IMR-90 (cell line): ENCODE measurements at regions not wholly inside any gene's neighbourhood (a gene's known extent, or its start where the extent isn't known, plus 50 kb on each side); places are given as distances from the start of the nearest gene placed in this dataset.
A peak's percentile ranks its signal among the peaks of the same experiment; 100 is the strongest.

Source experiments
- ATAC-seq: fragments of 200-7000 bp; cut with Tn5 transposase; 2 replicates; pipeline ENCODE4 v1.9.1; 2020; ENCODE audit warnings: low read depth, mild to moderate bottlenecking, moderate library complexity
- BruUV-seq: library from RNA; stranded (reverse); fragments of 400-500 nt; replicated peaks from 2 replicates; lab custom pipeline; 2021; lab: Mats Ljungman, UMichigan
- CTCF ChIA-PET: fragments of 300-600 bp; formaldehyde crosslinking; extraction: SDS; loops from one replicate; lab custom pipeline; 2021; ENCODE audit warnings: antibody characterized with exemption; lab: Yijun Ruan, JAX
- POLR2A ChIA-PET: fragments of 300-600 bp; sonication (Branson Sonifier 250); formaldehyde crosslinking; loops from one replicate; lab custom pipeline; 2022; ENCODE audit warnings: antibody characterized with exemption; ENCODE audit not compliant: unreplicated experiment; lab: Charles Lee
- DNase-seq: peaks from one replicate; pipeline ENCODE4 v3.0.0; 2013
- H2AFZ ChIP-seq: replicated peaks from 2 replicates; pipeline ENCODE3; 2013; ENCODE audit warnings: low read length, mild to moderate bottlenecking; ENCODE audit not compliant: poor library complexity
- H2AK5ac ChIP-seq: 2 replicates; pipeline ENCODE4 v1.6.1; 2013; ENCODE audit warnings: low read depth, low read length, inconsistent platforms
- H2AK9ac ChIP-seq: replicated peaks from 2 replicates; pipeline ENCODE3; 2013; ENCODE audit warnings: mild to moderate bottlenecking, low read depth, low read length, moderate library complexity; ENCODE audit not compliant: poor library complexity
- H2BK120ac ChIP-seq: 2 replicates; pipeline ENCODE4 v1.6.1; 2013; ENCODE audit warnings: low read depth, low read length, inconsistent platforms
- H2BK15ac ChIP-seq: 3 replicates; pipeline ENCODE4 v1.6.1; 2013; ENCODE audit warnings: low read depth, low read length, inconsistent platforms
- H2BK20ac ChIP-seq: 2 replicates; pipeline ENCODE4 v1.6.1; 2013; ENCODE audit warnings: low read depth, mild to moderate bottlenecking, inconsistent platforms, low read length, moderate library complexity
- H2BK5ac ChIP-seq: 2 replicates; pipeline ENCODE4 v1.6.1; 2013; ENCODE audit warnings: mild to moderate bottlenecking, low read depth, low read length, inconsistent platforms; ENCODE audit not compliant: poor library complexity, severe bottlenecking
- H3K14ac ChIP-seq: replicated peaks from 2 replicates; pipeline ENCODE4 v1.6.1; 2013; ENCODE audit warnings: low read depth, low read length, inconsistent platforms
- H3K18ac ChIP-seq: 2 replicates; pipeline ENCODE4 v1.6.1; 2013; ENCODE audit warnings: low read depth, low read length, control low read depth
- H3K23ac ChIP-seq: 2 replicates; pipeline ENCODE4 v1.6.1; 2013; ENCODE audit warnings: low read depth, low read length, inconsistent platforms
- H3K27ac ChIP-seq: 2 replicates; pipeline ENCODE4 v1.5.1; 2013; ENCODE audit warnings: mild to moderate bottlenecking, control low read depth, low read length; ENCODE audit not compliant: insufficient read depth
- H3K27me3 ChIP-seq: 2 replicates; pipeline ENCODE4 v1.6.1; 2013; ENCODE audit warnings: low read length; ENCODE audit not compliant: control insufficient read depth, insufficient read depth
- H3K36me3 ChIP-seq: 2 replicates; pipeline ENCODE4 v1.6.1; 2013; ENCODE audit warnings: low read length, mixed read lengths; ENCODE audit not compliant: control insufficient read depth, insufficient read depth
- H3K4ac ChIP-seq: 2 replicates; pipeline ENCODE4 v1.6.1; 2013; ENCODE audit warnings: low read depth, low read length, inconsistent platforms
- H3K4me1 ChIP-seq: 2 replicates; pipeline ENCODE4 v1.6.1; 2013; ENCODE audit warnings: low read length, mixed read lengths; ENCODE audit not compliant: control insufficient read depth, insufficient read depth
- H3K4me2 ChIP-seq: 2 replicates; pipeline ENCODE4 v1.6.1; 2013; ENCODE audit warnings: low read depth, mild to moderate bottlenecking, control low read depth, low read length, moderate library complexity
- H3K4me3 ChIP-seq: 2 replicates; pipeline ENCODE4 v1.5.1; 2013; ENCODE audit warnings: low read depth, mild to moderate bottlenecking, control low read depth, low read length, moderate library complexity; ENCODE audit not compliant: insufficient read depth
- H3K56ac ChIP-seq: 2 replicates; pipeline ENCODE4 v1.6.1; 2013; ENCODE audit warnings: low read length, inconsistent platforms; ENCODE audit not compliant: insufficient read depth; ENCODE audit errors: extremely low read depth
- H3K79me1 ChIP-seq, 2 experiments: 2 replicates each; pipeline ENCODE4 v1.6.1; 2013; ENCODE audit warnings: low read length in 2 of 2, inconsistent platforms in 1 of 2, low read depth in 1 of 2
- H3K9ac ChIP-seq: 2 replicates; pipeline ENCODE4 v1.6.1; 2013; ENCODE audit warnings: low read depth, low read length, control low read depth
- H3K9me1 ChIP-seq: 2 replicates; pipeline ENCODE4 v1.6.1; 2013; ENCODE audit warnings: low read length, inconsistent platforms; ENCODE audit not compliant: insufficient read depth
- H3K9me3 ChIP-seq: 2 replicates; pipeline ENCODE4 v1.6.1; 2013; ENCODE audit warnings: low read length; ENCODE audit not compliant: control insufficient read depth, insufficient read depth
- H4K20me1 ChIP-seq: 2 replicates; pipeline ENCODE4 v1.6.1; 2013; ENCODE audit warnings: low read length, inconsistent platforms; ENCODE audit not compliant: insufficient read depth
- H4K5ac ChIP-seq: 2 replicates; pipeline ENCODE4 v1.6.1; 2013; ENCODE audit warnings: mild to moderate bottlenecking, low read depth, low read length, control low read depth
- H4K8ac ChIP-seq, 2 experiments: 2 replicates each; pipeline ENCODE4 v1.6.1; 2013; ENCODE audit warnings: low read depth in 2 of 2, low read length in 2 of 2, control low read depth in 1 of 2, inconsistent platforms in 1 of 2
- H4K91ac ChIP-seq: 2 replicates; pipeline ENCODE4 v1.6.1; 2013; ENCODE audit warnings: low read depth, low read length, inconsistent platforms; ENCODE audit not compliant: insufficient read depth
- BHLHE40 ChIP-seq: fragments of 150-350 bp; IDR thresholded peaks from 2 replicates; pipeline ENCODE4 v1.6.1; 2016; ENCODE audit warnings: mild to moderate bottlenecking, low read depth, low read length
- CHD1 ChIP-seq: IDR thresholded peaks from 2 replicates; pipeline ENCODE4 v1.6.1; 2012; ENCODE audit warnings: low read depth, low read length, improper control_type of control experiment
- MAZ ChIP-seq: IDR thresholded peaks from 2 replicates; pipeline ENCODE4 v1.6.1; 2012; ENCODE audit warnings: low read depth, mild to moderate bottlenecking, low read length, improper control_type of control experiment, moderate library complexity, borderline replicate concordance
- MXI1 ChIP-seq: IDR thresholded peaks from 2 replicates; pipeline ENCODE4 v1.6.1; 2012; ENCODE audit warnings: low read depth, mild to moderate bottlenecking, low read length, moderate library complexity, borderline replicate concordance
- RFX5 ChIP-seq: IDR thresholded peaks from 2 replicates; pipeline ENCODE4 v1.8.0; 2012; ENCODE audit warnings: low read depth, mild to moderate bottlenecking, low read length, moderate library complexity
- SMC3 ChIP-seq: fragments of 150-350 bp; IDR thresholded peaks from 2 replicates; pipeline ENCODE4 v1.6.1; 2016; ENCODE audit warnings: low read depth, mild to moderate bottlenecking, antibody characterized with exemption, low read length, moderate library complexity
- WGBS, 2 experiments: methylation state at CpG; one replicate each; pipeline versions ENCODE4 v1.1.5 to v1.1.7; 2013; ENCODE audit warnings: missing lambda C conversion rate in 2 of 2; ENCODE audit not compliant: insufficient read length in 1 of 2; ENCODE audit errors: extremely low coverage in 2 of 2; 5-methylcytosine and 5-hydroxymethylcytosine counted together
- dilution Hi-C: fragments of 300-500 bp; cut with HindIII; formaldehyde crosslinking; loops from one replicate; pipeline ENCODE4 v1.14.3; 2018; ENCODE audit warnings: low sequenced_read_pairs; ENCODE audit not compliant: unreplicated experiment
- in situ Hi-C: fragments of 300-500 bp; cut with MboI; formaldehyde crosslinking; loops from 3 replicates; pipeline ENCODE4 v1.14.3; 2019; ENCODE audit warnings: low sequenced_read_pairs, inconsistent platforms, mixed read lengths
- intact Hi-C: fragments of 100-400 bp; cut with micrococcal nuclease; formaldehyde crosslinking; loops from 2 replicates; pipeline ENCODE4 v1.10.0; 2022
- TF ChIP-seq, protein P1 (sequence below): fragments of 150-350 bp; IDR thresholded peaks from 2 replicates; pipeline ENCODE4 v1.6.1; 2017; ENCODE audit warnings: mild to moderate bottlenecking, antibody characterized with exemption, low read length, low read depth

DNA sequence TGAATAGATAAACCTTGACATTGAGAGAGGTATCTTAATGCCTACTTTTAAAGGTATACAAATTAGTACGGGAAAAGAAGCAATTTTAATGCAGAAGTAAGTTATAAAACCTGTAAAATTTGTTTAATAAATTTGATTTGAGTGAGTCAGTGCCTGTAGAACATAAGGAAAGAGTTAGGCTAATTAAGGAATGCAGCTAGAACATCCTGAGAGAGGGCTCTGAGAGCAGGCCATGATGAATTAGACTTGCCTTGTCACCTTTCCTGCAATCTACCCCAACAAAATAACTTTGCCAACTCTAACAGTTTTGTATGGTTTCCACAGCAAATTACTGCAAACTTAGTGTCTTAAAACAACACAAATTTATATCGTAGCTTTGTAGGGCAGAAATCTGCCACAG, 700.8 kb downstream of the RFPL4B start:
- peak overlapping the region; percentile 2 for H2AK9ac ChIP-seq
- no peak overlapping the region for H2AFZ ChIP-seq
- H3K23ac ChIP-seq, result peak overlapping the region; percentile 96
- H3K4me3 ChIP-seq, result no peak overlapping the region
- peak overlapping the region; percentile 69 for H3K14ac ChIP-seq
- no peak for ATAC-seq
- H4K8ac ChIP-seq, result peak overlapping the region; percentile 48 to 84; a peak in 3 of 4 replicates
- ChIA-PET CTCF (no interaction called here), POLR2A (interaction anchor here (0.5 kb wide), 1 partner anchor 842 kb away, joined by 4 read pairs; no protein-coding TSS in a partner anchor)
- no peaks in the 10 kb centered on the region for H3K9me3 ChIP-seq
- peaks cover 5% of the 10 kb centered on the region for H3K9me1 ChIP-seq
- no peak for DNase-seq
- no peak overlapping the region for H3K27ac ChIP-seq
- no TSS peak for BruUV-seq
- dilution Hi-C loops (no loop called here), intact Hi-C loops (no loop called here), in situ Hi-C loops (no loop called here)
- peaks cover 11% of the 10 kb centered on the region for H3K4me1 ChIP-seq
- peak overlapping the region; percentile 64 for H4K91ac ChIP-seq
- H3K4ac ChIP-seq, result peak overlapping the region; percentile 90
- 86% methylated on average over 1 of the region's 2 CpGs; no CpG with 5 or more reads in 1 of the 2 experiments for WGBS, 2 experiments
- H3K36me3 ChIP-seq, result no peaks in the 10 kb centered on the region
- H2BK120ac ChIP-seq, result peak overlapping the region; percentile 90
- H4K20me1 ChIP-seq, result no peaks in the 10 kb centered on the region
- H3K9ac ChIP-seq, result no peak overlapping the region
- H2BK5ac ChIP-seq, result peak overlapping the region; percentile 94
- no peak overlapping the region for H3K56ac ChIP-seq
- peak overlapping the region; percentile 83; the same call in 1 of the 2 replicates for H2AK5ac ChIP-seq
- peak overlapping the region; percentile 69; the same call in 2 of the 3 replicates for H2BK15ac ChIP-seq
- no peak for TF ChIP-seq RFX5
- no peak for TF ChIP-seq CHD1
- no peak for TF ChIP-seq SMC3
- no peak for TF ChIP-seq MAZ
- no peak for TF ChIP-seq BHLHE40
- no peak for TF ChIP-seq MXI1
- TF ChIP-seq, protein P1, sequence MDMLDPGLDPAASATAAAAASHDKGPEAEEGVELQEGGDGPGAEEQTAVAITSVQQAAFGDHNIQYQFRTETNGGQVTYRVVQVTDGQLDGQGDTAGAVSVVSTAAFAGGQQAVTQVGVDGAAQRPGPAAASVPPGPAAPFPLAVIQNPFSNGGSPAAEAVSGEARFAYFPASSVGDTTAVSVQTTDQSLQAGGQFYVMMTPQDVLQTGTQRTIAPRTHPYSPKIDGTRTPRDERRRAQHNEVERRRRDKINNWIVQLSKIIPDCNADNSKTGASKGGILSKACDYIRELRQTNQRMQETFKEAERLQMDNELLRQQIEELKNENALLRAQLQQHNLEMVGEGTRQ, result no peak
- peak overlapping the region; percentile 92 for H2BK20ac ChIP-seq
- H3K79me1 ChIP-seq, result no peaks in the 10 kb centered on the region
- H4K5ac ChIP-seq, result peak overlapping the region; percentile 49; the same call in 1 of the 2 replicates
- H3K27me3 ChIP-seq, result no peaks in the 10 kb centered on the region
- peak overlapping the region; percentile 66 for H3K18ac ChIP-seq
- no peak overlapping the region for H3K4me2 ChIP-seq
